ENCODE measurements at regions not wholly inside any gene's neighbourhood (a gene's known extent, or its start where the extent isn't known, plus 50 kb on each side); places are given as distances from the start of the nearest gene placed in this dataset.

DNA sequence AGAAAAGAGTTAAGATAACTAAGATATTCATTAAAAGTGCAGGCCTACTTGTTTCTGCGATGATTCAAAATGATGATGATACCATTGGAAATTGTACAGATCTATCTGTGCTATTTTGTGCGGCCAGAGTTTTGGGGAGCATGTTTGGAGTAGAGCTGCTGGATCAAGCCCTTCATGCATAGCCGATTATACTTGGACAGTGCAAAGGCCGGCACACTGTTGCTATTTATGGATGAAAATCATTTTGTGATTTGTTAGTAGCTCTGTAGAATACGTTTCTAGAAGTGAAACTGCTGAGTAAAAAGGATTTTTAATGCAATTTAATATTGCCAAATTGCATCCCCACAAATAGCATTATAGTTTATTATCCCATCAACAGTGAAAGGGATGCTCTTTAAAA lies 82.1 kb upstream of the NMUR2 start:
- Mint-ChIP-seq H3K4me1 (no peaks in the 10 kb centered on the region), H3K9me3 (peaks cover 5% of the 10 kb centered on the region), H3K4me3 (no peak overlapping the region), H3K36me3 (ENCODE audit: low read depth) (no peaks in the 10 kb centered on the region), H3K27me3 (no peaks in the 10 kb centered on the region), H3K27ac (no peak overlapping the region)
- intact Hi-C loops (cut with micrococcal nuclease) = no loop called here
- ATAC-seq (ENCODE audit: low read depth) = no peak
- ChIA-PET CTCF (no interaction called here), POLR2A (no interaction called here)
- no peak for DNase-seq
- no peak for TF ChIP-seq CTCF (IDR thresholded peaks at IDR 0.05)

- no peak overlapping the region for H3K4me3 Mint-ChIP-seq
- ChIA-PET POLR2A (no interaction called here), CTCF (no interaction called here)
- H3K27ac Mint-ChIP-seq = no peak overlapping the region
- H3K4me1 Mint-ChIP-seq = no peaks in the 10 kb centered on the region
- intact Hi-C loops (cut with micrococcal nuclease) = no loop called here
- no peaks in the 10 kb centered on the region for H3K36me3 Mint-ChIP-seq (ENCODE audit: low read depth)
- TF ChIP-seq CTCF (IDR thresholded peaks at IDR 0.05) = no peak
- ATAC-seq (ENCODE audit: low read depth) = no peak
- no peaks in the 10 kb centered on the region for H3K27me3 Mint-ChIP-seq
- DNase-seq = no peak
- peaks cover 5% of the 10 kb centered on the region for H3K9me3 Mint-ChIP-seq
Observed at GRCh38 chr5:152488869-152489268, 83.8 kb upstream of the NMUR2 start.

GRCh38 chr5:152499814-152500535 lies 94.9 kb upstream of the NMUR2 start:
- intact Hi-C loops (cut with micrococcal nuclease) = no loop called here
- CTCF ChIA-PET = no interaction called here
- H3K27ac Mint-ChIP-seq = no peak overlapping the region
- ATAC-seq (ENCODE audit: low read depth) (no peak), DNase-seq (no peak)
- H3K4me1 Mint-ChIP-seq = peaks cover 3% of the 10 kb centered on the region
- no peak overlapping the region for H3K4me3 Mint-ChIP-seq
- POLR2A ChIA-PET = no interaction called here
- no peaks in the 10 kb centered on the region for H3K36me3 Mint-ChIP-seq (ENCODE audit: low read depth)
- H3K9me3 Mint-ChIP-seq = no peaks in the 10 kb centered on the region
- TF ChIP-seq CTCF (IDR thresholded peaks at IDR 0.05) = no peak
- H3K27me3 Mint-ChIP-seq = peaks cover 1% of the 10 kb centered on the region

DNA sequence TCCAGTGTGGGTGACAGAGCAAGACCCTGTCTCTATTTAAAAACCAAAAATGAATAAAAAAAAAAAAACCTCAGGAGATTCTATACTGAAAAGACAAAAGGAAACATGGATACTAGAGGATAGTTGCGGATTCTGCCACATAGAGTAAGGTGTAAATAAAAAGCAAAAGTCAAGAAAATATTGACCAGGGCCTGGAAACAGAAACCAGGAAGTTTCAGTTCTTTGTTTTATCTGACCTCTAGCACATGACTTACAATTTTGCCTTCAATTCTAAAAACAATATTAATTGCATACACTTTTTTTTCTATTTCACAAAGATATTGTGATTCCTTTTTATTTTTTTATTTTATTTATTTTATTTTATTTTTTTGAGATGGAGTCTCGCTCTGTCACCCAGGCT lies 96.2 kb upstream of the NMUR2 start:
- ATAC-seq (ENCODE audit: low read depth) (no peak), DNase-seq (no peak)
- CTCF ChIA-PET = no interaction called here
- H3K27me3 Mint-ChIP-seq = peaks cover 4% of the 10 kb centered on the region
- H3K4me1 Mint-ChIP-seq = peaks cover 5% of the 10 kb centered on the region
- H3K9me3 Mint-ChIP-seq = no peaks in the 10 kb centered on the region
- no peak overlapping the region for H3K27ac Mint-ChIP-seq
- no peak overlapping the region for H3K4me3 Mint-ChIP-seq
- TF ChIP-seq CTCF (IDR thresholded peaks at IDR 0.05) = no peak
- POLR2A ChIA-PET = no interaction called here
- H3K36me3 Mint-ChIP-seq (ENCODE audit: low read depth) = no peaks in the 10 kb centered on the region
- intact Hi-C loops (cut with micrococcal nuclease) = no loop called here

- ChIA-PET CTCF (interaction anchor here (1.8 kb wide), 1 partner anchor 12 kb away, joined by 7 read pairs; no protein-coding TSS in a partner anchor), POLR2A (no interaction called here)
- ATAC-seq (ENCODE audit: low read depth) (no peak), DNase-seq (no peak)
- H3K4me3 Mint-ChIP-seq = no peak overlapping the region
- H3K9me3 Mint-ChIP-seq = no peaks in the 10 kb centered on the region
- TF ChIP-seq CTCF (IDR thresholded peaks at IDR 0.05) = no peak
- peaks cover 5% of the 10 kb centered on the region for H3K4me1 Mint-ChIP-seq
- H3K36me3 Mint-ChIP-seq (ENCODE audit: low read depth) = no peaks in the 10 kb centered on the region
- no peak overlapping the region for H3K27ac Mint-ChIP-seq
- intact Hi-C loops (cut with micrococcal nuclease) = no loop called here
- peaks cover 4% of the 10 kb centered on the region for H3K27me3 Mint-ChIP-seq
Observed at GRCh38 chr5:152503206-152503605, 98.1 kb upstream of the NMUR2 start.

Data from activated B cell treated with CpG ODN at 0.5 μM for 24 hours (primary cell).